ENCODE measurements at regions not wholly inside any gene's neighbourhood (a gene's known extent, or its start where the extent isn't known, plus 50 kb on each side); places are given as distances from the start of the nearest gene placed in this dataset.

DNA sequence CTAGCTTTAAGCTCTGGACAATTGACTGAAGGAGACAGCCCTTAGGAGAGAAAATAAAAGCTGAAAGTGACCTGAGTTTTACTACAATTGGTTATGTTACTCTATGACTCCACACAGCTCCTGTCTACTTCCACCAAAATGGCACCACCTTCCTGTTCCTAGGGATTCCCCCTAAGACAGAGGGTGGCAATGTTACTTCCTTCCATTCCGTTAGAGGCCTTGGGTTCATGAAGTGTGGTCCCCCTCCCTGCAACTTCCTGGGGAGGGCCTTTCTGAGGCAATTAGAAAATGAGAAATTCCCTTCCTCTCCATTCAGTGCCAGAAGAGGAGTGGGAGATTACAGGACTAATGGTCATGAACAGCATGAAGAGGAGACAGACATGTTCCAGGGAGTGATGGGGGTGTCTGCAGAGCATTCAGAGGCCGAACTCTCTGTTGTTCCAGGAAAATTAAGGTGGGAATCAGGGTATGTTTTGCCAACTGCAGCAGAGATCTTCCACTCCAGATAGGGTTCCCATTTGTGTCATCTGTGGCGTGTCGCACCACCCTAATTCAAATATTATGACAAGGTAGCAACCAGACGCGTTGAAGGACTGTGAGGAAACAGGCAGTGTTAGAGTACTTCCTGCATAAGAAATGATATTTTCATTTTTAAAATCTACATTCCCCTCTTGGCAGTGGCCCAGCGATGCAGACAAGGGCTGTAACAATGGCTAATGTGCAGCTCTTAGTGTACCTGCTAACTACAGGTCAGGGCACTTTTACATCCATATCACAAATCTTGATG lies 53.1 kb upstream of the TRIM67 start:
- no peaks in the 10 kb centered on the region for H3K4me1 ChIP-seq (ENCODE audit: insufficient read depth, poor library complexity, severe bottlenecking)
- H3K36me3 ChIP-seq (ENCODE audit: low read depth): no peaks in the 10 kb centered on the region
- H3K27me3 ChIP-seq (ENCODE audit: insufficient read depth, poor library complexity, severe bottlenecking): no peaks in the 10 kb centered on the region
- ATAC-seq (ENCODE audit: low read depth) (no peak), DNase-seq (ENCODE audit: low spot score) (no peak)
- H3K4me3 ChIP-seq (ENCODE audit: severe bottlenecking): no peak overlapping the region
- no peaks in the 10 kb centered on the region for H3K9me3 ChIP-seq (ENCODE audit: severe bottlenecking)
- TF ChIP-seq, protein P1, sequence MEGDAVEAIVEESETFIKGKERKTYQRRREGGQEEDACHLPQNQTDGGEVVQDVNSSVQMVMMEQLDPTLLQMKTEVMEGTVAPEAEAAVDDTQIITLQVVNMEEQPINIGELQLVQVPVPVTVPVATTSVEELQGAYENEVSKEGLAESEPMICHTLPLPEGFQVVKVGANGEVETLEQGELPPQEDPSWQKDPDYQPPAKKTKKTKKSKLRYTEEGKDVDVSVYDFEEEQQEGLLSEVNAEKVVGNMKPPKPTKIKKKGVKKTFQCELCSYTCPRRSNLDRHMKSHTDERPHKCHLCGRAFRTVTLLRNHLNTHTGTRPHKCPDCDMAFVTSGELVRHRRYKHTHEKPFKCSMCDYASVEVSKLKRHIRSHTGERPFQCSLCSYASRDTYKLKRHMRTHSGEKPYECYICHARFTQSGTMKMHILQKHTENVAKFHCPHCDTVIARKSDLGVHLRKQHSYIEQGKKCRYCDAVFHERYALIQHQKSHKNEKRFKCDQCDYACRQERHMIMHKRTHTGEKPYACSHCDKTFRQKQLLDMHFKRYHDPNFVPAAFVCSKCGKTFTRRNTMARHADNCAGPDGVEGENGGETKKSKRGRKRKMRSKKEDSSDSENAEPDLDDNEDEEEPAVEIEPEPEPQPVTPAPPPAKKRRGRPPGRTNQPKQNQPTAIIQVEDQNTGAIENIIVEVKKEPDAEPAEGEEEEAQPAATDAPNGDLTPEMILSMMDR (IDR thresholded peaks at IDR 0.05; ENCODE audit: poor library complexity, severe bottlenecking): no peak
- no peak overlapping the region for H3K27ac ChIP-seq (ENCODE audit: poor library complexity, severe bottlenecking)

DNA sequence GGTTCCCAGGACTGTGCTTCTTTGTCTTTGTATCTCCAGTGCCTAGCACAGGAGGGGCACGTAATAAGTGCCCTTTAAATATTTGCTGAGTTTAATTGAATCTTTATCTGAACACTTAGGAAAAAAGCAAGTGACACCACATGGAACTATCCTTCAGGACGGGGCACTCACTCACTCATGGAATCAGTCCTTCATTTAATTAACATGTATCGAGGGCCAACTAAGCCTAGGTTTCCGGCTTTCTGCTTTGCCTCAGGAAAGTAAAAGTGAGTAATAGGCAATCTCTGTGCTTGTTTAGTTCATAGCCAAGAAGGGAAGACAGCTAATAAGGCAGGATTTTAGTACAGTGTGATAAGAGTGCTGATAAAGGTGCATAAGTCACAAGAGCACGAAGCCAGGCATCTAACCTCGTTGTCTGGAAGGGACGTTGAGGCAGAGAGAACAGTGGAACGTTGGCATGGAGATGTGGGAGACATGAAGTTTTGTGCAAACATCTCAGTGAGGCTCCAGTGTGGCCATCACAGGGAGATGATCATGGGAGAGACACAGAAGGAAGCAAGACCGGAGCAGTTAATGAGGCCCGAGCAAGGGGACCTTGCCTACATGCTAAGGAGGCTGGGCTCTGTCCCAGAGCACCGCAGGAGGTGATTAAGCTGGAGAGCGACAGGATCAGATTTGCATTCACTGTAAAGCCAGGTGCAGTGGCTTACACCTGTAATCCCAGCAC lies 54.1 kb upstream of the TRIM67 start:
- H3K9me3 ChIP-seq (ENCODE audit: severe bottlenecking): no peaks in the 10 kb centered on the region
- no peak overlapping the region for H3K27ac ChIP-seq (ENCODE audit: poor library complexity, severe bottlenecking)
- TF ChIP-seq, protein P1 (IDR thresholded peaks at IDR 0.05; ENCODE audit: poor library complexity, severe bottlenecking): no peak
- no peaks in the 10 kb centered on the region for H3K36me3 ChIP-seq (ENCODE audit: low read depth)
- H3K4me3 ChIP-seq (ENCODE audit: severe bottlenecking): no peak overlapping the region
- no peaks in the 10 kb centered on the region for H3K27me3 ChIP-seq (ENCODE audit: insufficient read depth, poor library complexity, severe bottlenecking)
- ATAC-seq (ENCODE audit: low read depth): no peak
- DNase-seq (ENCODE audit: low spot score): no peak
- H3K4me1 ChIP-seq (ENCODE audit: insufficient read depth, poor library complexity, severe bottlenecking): no peaks in the 10 kb centered on the region

DNA sequence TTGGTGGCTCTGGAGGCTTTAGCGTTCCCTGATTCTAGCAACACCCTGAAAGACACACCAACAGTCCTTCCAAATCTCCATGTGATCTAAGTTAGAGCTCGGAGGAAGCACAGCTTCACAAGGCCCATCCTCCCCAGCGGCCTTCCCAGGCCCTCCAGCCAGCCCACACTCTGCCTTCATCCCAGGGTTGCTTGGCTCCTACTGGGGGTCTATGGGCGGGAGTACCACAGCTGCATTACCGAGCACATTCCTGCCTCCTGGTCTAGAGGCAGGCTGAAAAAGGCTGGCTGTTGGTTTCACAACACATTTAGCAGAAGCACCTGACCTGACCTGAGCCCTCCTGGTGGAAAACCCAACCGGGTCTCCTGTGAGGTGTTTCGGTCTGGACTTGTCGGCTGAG lies 54.7 kb upstream of the TRIM67 start:
- Histone ChIP-seq H3K9me3 (ENCODE audit: severe bottlenecking) (no peaks in the 10 kb centered on the region), H3K36me3 (ENCODE audit: low read depth) (no peaks in the 10 kb centered on the region), H3K27me3 (ENCODE audit: insufficient read depth, poor library complexity, severe bottlenecking) (no peaks in the 10 kb centered on the region), H3K4me3 (ENCODE audit: severe bottlenecking) (no peak overlapping the region), H3K27ac (ENCODE audit: poor library complexity, severe bottlenecking) (no peak overlapping the region), H3K4me1 (ENCODE audit: insufficient read depth, poor library complexity, severe bottlenecking) (no peaks in the 10 kb centered on the region)
- DNase-seq (ENCODE audit: low spot score) (no peak), ATAC-seq (ENCODE audit: low read depth) (no peak)
- TF ChIP-seq, protein P1 (IDR thresholded peaks at IDR 0.05; ENCODE audit: poor library complexity, severe bottlenecking): no peak

DNA sequence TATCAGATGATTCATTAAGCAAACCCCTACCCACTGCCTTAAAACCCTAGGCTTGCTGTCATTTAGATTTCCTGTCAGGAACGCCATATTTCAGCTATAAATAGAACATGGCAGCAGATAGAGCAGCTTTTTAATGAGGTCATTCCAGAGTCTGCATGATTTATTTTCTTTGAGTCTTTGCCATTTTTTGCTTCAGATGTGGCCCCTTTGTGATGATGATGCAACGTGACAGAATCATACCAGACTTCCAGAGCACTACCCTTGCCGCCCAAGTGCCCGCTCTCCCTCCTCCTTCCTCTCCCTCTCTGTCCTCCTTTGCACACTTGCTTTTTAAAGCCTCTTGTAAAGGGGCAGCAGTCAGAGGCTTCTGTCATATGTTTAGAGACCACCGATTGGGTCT lies 55.5 kb upstream of the TRIM67 start:
- DNase-seq (ENCODE audit: low spot score) (no peak), ATAC-seq (ENCODE audit: low read depth) (no peak)
- H3K4me3 ChIP-seq (ENCODE audit: severe bottlenecking): no peak overlapping the region
- H3K9me3 ChIP-seq (ENCODE audit: severe bottlenecking): no peaks in the 10 kb centered on the region
- TF ChIP-seq, protein P1 (IDR thresholded peaks at IDR 0.05; ENCODE audit: poor library complexity, severe bottlenecking): no peak
- H3K36me3 ChIP-seq (ENCODE audit: low read depth): no peaks in the 10 kb centered on the region
- H3K4me1 ChIP-seq (ENCODE audit: insufficient read depth, poor library complexity, severe bottlenecking): no peaks in the 10 kb centered on the region
- no peaks in the 10 kb centered on the region for H3K27me3 ChIP-seq (ENCODE audit: insufficient read depth, poor library complexity, severe bottlenecking)
- no peak overlapping the region for H3K27ac ChIP-seq (ENCODE audit: poor library complexity, severe bottlenecking)

DNA sequence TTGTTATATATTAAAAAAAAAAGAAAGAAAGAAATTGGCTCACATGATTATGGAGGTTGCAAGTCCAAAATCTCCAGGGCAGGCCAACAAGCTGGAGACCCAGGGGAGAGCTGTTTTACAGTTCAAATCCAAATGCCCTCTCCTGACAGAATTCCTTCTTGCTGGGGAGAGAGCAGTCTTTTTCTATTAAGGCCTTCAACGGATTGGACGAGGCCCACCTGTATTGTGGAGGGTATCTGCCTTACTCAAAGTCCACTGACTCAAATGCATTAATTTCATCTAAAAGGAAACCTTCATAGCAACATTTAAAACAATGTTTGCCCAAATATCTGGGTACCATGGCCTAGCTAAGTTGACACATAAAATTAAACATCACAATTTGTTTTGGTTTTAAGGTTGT lies 56.9 kb upstream of the TRIM67 start:
- no peaks in the 10 kb centered on the region for H3K4me1 ChIP-seq (ENCODE audit: insufficient read depth, poor library complexity, severe bottlenecking)
- H3K27me3 ChIP-seq (ENCODE audit: insufficient read depth, poor library complexity, severe bottlenecking): no peaks in the 10 kb centered on the region
- ATAC-seq (ENCODE audit: low read depth): no peak
- H3K27ac ChIP-seq (ENCODE audit: poor library complexity, severe bottlenecking): no peak overlapping the region
- H3K4me3 ChIP-seq (ENCODE audit: severe bottlenecking): no peak overlapping the region
- TF ChIP-seq, protein P1 (IDR thresholded peaks at IDR 0.05; ENCODE audit: poor library complexity, severe bottlenecking): no peak
- H3K36me3 ChIP-seq (ENCODE audit: low read depth): no peaks in the 10 kb centered on the region
- no peak for DNase-seq (ENCODE audit: low spot score)
- no peaks in the 10 kb centered on the region for H3K9me3 ChIP-seq (ENCODE audit: severe bottlenecking)

All from RWPE2 (cell line).